Activated CD4-positive, alpha-beta T cell treated with anti-CD3 and anti-CD28 coated beads for 36 hours (primary cell): ENCODE measurements at regions not wholly inside any gene's neighbourhood (a gene's known extent, or its start where the extent isn't known, plus 50 kb on each side); places are given as distances from the start of the nearest gene placed in this dataset.

Experiments used
- ATAC-seq: fragments of 200-7000 bp; cut with Tn5 transposase; one replicate; pipeline ENCODE4 v1.10.0; 2021; ENCODE audit warnings: mild to moderate bottlenecking, moderate library complexity
- CTCF ChIA-PET: fragments of 350-600 bp; sonication (Branson Sonifier 250); formaldehyde crosslinking; loops from one replicate; lab custom pipeline; 2021; ENCODE audit warnings: antibody characterized with exemption; lab: Charles Lee
- POLR2A ChIA-PET: fragments of 350-600 bp; sonication (Branson Sonifier 250); formaldehyde crosslinking; loops from one replicate; lab custom pipeline; 2021; ENCODE audit warnings: antibody characterized with exemption, inconsistent platforms; lab: Charles Lee
- DNase-seq: peaks from one replicate; pipeline ENCODE4 v3.0.0-alpha.2; 2020
- H3K27ac Mint-ChIP-seq: one replicate; pipeline ENCODE4 v1.8.0; 2021; ENCODE audit warnings: mixed read lengths
- H3K27me3 Mint-ChIP-seq: one replicate; pipeline ENCODE4 v1.8.0; 2021; ENCODE audit warnings: mixed read lengths
- H3K36me3 Mint-ChIP-seq: one replicate; pipeline ENCODE4 v1.8.0; 2021; ENCODE audit warnings: low read depth, mixed read lengths
- H3K4me1 Mint-ChIP-seq: one replicate; pipeline ENCODE4 v1.8.0; 2021; ENCODE audit warnings: mixed read lengths
- H3K4me3 Mint-ChIP-seq: one replicate; pipeline ENCODE4 v1.8.0; 2021; ENCODE audit warnings: mild to moderate bottlenecking, moderate library complexity, mixed read lengths
- H3K9me3 Mint-ChIP-seq: one replicate; pipeline ENCODE4 v1.8.0; 2021; ENCODE audit warnings: low read depth, mixed read lengths
- intact Hi-C, 2 experiments: fragments of 100-400 bp; cut with DNase I in 1 of 2; cut with micrococcal nuclease in 1 of 2; formaldehyde crosslinking; loops; one replicate each; pipeline versions ENCODE4 v1.14.2 to v1.15.1; 2022 to 2024; cut with DNase I, micrococcal nuclease

- no peaks in the 10 kb centered on the region for H3K9me3 Mint-ChIP-seq
- H3K27ac Mint-ChIP-seq = no peak overlapping the region
- H3K4me3 Mint-ChIP-seq = no peak overlapping the region
- POLR2A ChIA-PET = no interaction called here
- CTCF ChIA-PET = no interaction called here
- no peaks in the 10 kb centered on the region for H3K4me1 Mint-ChIP-seq
- H3K36me3 Mint-ChIP-seq = no peaks in the 10 kb centered on the region
- DNase-seq (no peak), ATAC-seq (no peak)
- intact Hi-C loops = no loop called here
- H3K27me3 Mint-ChIP-seq = no peaks in the 10 kb centered on the region
Observed at GRCh38 chr10:65301181-65301580, 1624.7 kb upstream of the LRRTM3 start.

DNA sequence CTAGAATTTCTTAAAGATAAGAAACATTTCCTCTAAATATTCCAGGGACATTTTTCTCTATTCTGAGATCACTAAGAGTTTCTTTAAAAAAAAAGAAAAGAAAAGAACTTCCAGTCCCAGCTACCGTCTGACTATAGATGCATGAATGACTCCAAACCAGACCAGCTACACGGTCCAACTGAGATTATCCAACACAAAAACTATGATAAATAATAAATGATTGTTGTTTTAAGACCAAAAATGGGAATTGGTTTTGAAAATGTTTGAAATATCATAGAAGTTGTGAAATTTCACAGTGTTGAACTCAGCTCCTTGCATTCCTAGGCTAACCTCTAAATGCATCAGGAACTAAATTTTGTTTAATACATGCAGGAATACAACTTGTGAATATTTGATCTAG lies 1619.6 kb upstream of the LRRTM3 start:
- ChIA-PET CTCF (interaction anchor here (0.6 kb wide), 1 partner anchor 170 kb away, joined by 3 read pairs; no protein-coding TSS in a partner anchor), POLR2A (no interaction called here)
- no peak overlapping the region for H3K4me3 Mint-ChIP-seq
- no peaks in the 10 kb centered on the region for H3K36me3 Mint-ChIP-seq
- intact Hi-C loops = no loop called here
- no peaks in the 10 kb centered on the region for H3K4me1 Mint-ChIP-seq
- H3K9me3 Mint-ChIP-seq = no peaks in the 10 kb centered on the region
- DNase-seq (no peak), ATAC-seq (no peak)
- no peak overlapping the region for H3K27ac Mint-ChIP-seq
- no peaks in the 10 kb centered on the region for H3K27me3 Mint-ChIP-seq

DNA sequence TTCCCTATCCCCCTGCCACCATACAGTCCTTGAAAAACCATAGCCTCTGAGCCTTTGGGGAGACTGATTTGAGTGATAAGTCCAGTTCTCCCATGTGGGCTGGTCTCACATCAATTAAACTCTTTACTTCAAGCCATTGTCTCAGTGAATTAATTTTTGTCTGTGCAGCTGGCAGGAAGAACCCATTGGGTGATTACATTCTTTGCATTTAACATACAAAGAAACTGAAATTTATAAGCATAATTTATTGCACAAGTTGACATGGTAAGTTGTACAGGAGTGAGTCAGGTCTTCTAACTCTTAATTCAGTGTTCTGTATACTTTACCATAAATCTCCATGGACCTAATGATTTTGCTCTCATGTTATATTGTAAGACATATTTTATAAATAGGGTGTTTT lies 1613.0 kb upstream of the LRRTM3 start:
- no peaks in the 10 kb centered on the region for H3K27me3 Mint-ChIP-seq
- DNase-seq (no peak), ATAC-seq (no peak)
- H3K36me3 Mint-ChIP-seq = no peaks in the 10 kb centered on the region
- intact Hi-C loops = no loop called here
- H3K4me1 Mint-ChIP-seq = no peaks in the 10 kb centered on the region
- ChIA-PET POLR2A (no interaction called here), CTCF (no interaction called here)
- H3K27ac Mint-ChIP-seq = no peak overlapping the region
- no peaks in the 10 kb centered on the region for H3K9me3 Mint-ChIP-seq
- H3K4me3 Mint-ChIP-seq = no peak overlapping the region

GRCh38 chr10:65313406-65313805 lies 1612.4 kb upstream of the LRRTM3 start:
- Mint-ChIP-seq H3K9me3 (no peaks in the 10 kb centered on the region), H3K36me3 (no peaks in the 10 kb centered on the region), H3K27ac (no peak overlapping the region), H3K4me3 (no peak overlapping the region), H3K4me1 (no peaks in the 10 kb centered on the region), H3K27me3 (no peaks in the 10 kb centered on the region)
- intact Hi-C loops = no loop called here
- ATAC-seq = no peak
- ChIA-PET POLR2A (no interaction called here), CTCF (interaction anchor here (0.6 kb wide), 1 partner anchor 11 kb away, joined by 3 read pairs; no protein-coding TSS in a partner anchor)
- no peak for DNase-seq

DNA sequence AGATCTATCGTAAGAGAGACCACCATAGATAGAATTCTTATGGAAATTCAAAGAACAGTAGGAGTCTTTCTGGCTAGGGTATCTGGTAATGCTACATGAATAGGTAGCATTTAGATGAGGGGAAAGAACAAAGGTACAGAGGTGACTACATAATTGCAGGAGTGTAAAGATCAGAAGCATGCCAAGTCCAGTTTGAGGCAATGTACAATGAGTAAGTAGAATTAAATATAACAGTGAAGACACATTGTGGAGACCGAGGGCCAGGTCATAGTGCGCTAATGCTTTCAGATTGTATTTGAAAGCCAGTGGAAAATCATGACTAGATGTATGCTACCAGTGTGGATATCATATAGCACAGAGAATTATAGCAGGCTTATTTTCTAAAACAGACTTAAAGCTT lies 1611.6 kb upstream of the LRRTM3 start:
- DNase-seq (no peak), ATAC-seq (no peak)
- Mint-ChIP-seq H3K36me3 (no peaks in the 10 kb centered on the region), H3K27ac (no peak overlapping the region), H3K9me3 (no peaks in the 10 kb centered on the region), H3K4me1 (no peaks in the 10 kb centered on the region), H3K4me3 (no peak overlapping the region), H3K27me3 (no peaks in the 10 kb centered on the region)
- ChIA-PET CTCF (no interaction called here), POLR2A (no interaction called here)
- intact Hi-C loops = no loop called here

GRCh38 chr10:65319493-65319892 lies 1606.3 kb upstream of the LRRTM3 start:
- Mint-ChIP-seq H3K27ac (no peak overlapping the region), H3K9me3 (peaks cover 5% of the 10 kb centered on the region), H3K27me3 (no peaks in the 10 kb centered on the region), H3K4me1 (no peaks in the 10 kb centered on the region), H3K4me3 (no peak overlapping the region), H3K36me3 (no peaks in the 10 kb centered on the region)
- no peak for ATAC-seq
- intact Hi-C loops = no loop called here
- ChIA-PET POLR2A (no interaction called here), CTCF (no interaction called here)
- no peak for DNase-seq

- ATAC-seq (no peak), DNase-seq (no peak)
- Mint-ChIP-seq H3K4me1 (no peaks in the 10 kb centered on the region), H3K4me3 (no peak overlapping the region), H3K36me3 (no peaks in the 10 kb centered on the region), H3K27me3 (no peaks in the 10 kb centered on the region), H3K9me3 (peaks cover 5% of the 10 kb centered on the region), H3K27ac (no peak overlapping the region)
- intact Hi-C loops = no loop called here
- ChIA-PET CTCF (no interaction called here), POLR2A (no interaction called here)
Observed at GRCh38 chr10:65320236-65321026, 1605.4 kb upstream of the LRRTM3 start.

DNA sequence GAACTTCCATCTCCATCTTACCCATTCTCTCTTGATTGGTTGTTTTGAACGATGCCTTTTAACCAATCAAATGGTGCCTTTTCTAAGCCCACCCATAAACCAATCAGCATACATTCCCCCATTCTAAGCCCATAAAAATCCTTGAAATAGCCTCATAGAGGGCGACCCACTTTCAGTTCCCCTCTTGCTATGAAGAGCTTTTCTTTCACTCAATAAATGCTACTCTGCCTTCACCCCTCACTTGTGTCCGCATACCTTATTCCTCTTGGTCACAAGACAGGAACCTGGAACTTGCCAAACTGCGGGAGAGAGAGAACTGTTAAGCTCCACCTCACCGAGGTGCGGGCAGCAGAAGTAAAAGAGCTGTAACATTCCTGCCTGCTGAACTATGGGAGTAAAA lies 1602.0 kb upstream of the LRRTM3 start:
- H3K4me1 Mint-ChIP-seq = no peaks in the 10 kb centered on the region
- ChIA-PET CTCF (no interaction called here), POLR2A (no interaction called here)
- intact Hi-C loops = no loop called here
- H3K27me3 Mint-ChIP-seq = no peaks in the 10 kb centered on the region
- DNase-seq (no peak), ATAC-seq (no peak)
- H3K4me3 Mint-ChIP-seq = no peak overlapping the region
- no peaks in the 10 kb centered on the region for H3K36me3 Mint-ChIP-seq
- peaks cover 6% of the 10 kb centered on the region for H3K9me3 Mint-ChIP-seq
- H3K27ac Mint-ChIP-seq = no peak overlapping the region

- no peaks in the 10 kb centered on the region for H3K36me3 Mint-ChIP-seq
- POLR2A ChIA-PET = no interaction called here
- no peak for DNase-seq
- intact Hi-C loops = no loop called here
- CTCF ChIA-PET = no interaction called here
- no peak for ATAC-seq
- H3K27ac Mint-ChIP-seq = no peak overlapping the region
- H3K4me3 Mint-ChIP-seq = no peak overlapping the region
- no peaks in the 10 kb centered on the region for H3K4me1 Mint-ChIP-seq
- no peaks in the 10 kb centered on the region for H3K27me3 Mint-ChIP-seq
- H3K9me3 Mint-ChIP-seq = peaks cover 5% of the 10 kb centered on the region
Observed at GRCh38 chr10:65325913-65326312, 1599.9 kb upstream of the LRRTM3 start.

DNA sequence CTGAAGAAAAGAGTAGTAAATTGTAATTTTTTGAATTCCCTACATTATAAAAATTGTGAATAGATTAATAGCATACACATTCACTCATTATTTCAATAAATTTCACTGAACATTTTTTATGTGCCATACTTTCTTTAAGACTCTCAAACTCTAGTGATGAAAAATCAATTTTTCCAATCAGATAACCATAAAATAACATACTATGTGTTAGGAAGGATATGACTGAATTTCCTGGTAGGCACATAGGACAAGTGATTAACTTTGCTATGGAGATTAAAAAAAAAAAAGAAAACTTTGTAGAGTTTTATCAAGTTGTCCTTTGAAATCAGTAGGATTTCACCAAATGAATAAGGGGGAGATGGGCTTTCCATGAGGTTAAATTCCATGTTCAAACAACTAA lies 1597.3 kb upstream of the LRRTM3 start:
- CTCF ChIA-PET = no interaction called here
- H3K4me3 Mint-ChIP-seq = no peak overlapping the region
- intact Hi-C loops = no loop called here
- no peaks in the 10 kb centered on the region for H3K36me3 Mint-ChIP-seq
- no peaks in the 10 kb centered on the region for H3K4me1 Mint-ChIP-seq
- no peaks in the 10 kb centered on the region for H3K27me3 Mint-ChIP-seq
- peaks cover 3% of the 10 kb centered on the region for H3K9me3 Mint-ChIP-seq
- DNase-seq (no peak), ATAC-seq (no peak)
- H3K27ac Mint-ChIP-seq = no peak overlapping the region
- POLR2A ChIA-PET = no interaction called here

DNA sequence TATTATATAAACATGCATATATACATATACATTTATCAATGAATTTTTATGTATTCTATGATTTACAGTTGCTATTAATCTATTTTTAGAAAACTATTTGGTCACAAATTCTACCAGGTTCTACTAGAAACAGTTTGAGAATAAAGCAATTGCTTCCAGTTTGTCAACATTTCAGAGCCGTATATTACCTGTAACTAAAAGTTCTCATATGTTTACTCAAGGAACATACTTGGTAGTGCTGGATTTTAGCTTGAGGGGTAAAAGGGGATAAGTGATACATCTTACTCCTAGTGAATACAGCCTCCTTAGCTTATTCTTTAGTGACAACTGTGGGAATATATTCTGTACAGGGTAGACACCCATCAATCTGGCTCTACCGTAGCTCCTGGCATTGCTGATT lies 1590.5 kb upstream of the LRRTM3 start:
- H3K27me3 Mint-ChIP-seq = no peaks in the 10 kb centered on the region
- no peaks in the 10 kb centered on the region for H3K4me1 Mint-ChIP-seq
- POLR2A ChIA-PET = no interaction called here
- intact Hi-C loops = no loop called here
- no peak overlapping the region for H3K4me3 Mint-ChIP-seq
- no peak for ATAC-seq
- DNase-seq = no peak
- peaks cover 1% of the 10 kb centered on the region for H3K9me3 Mint-ChIP-seq
- CTCF ChIA-PET = interaction anchor here (0.6 to 0.7 kb wide), 2 partner anchors 88 to 683 kb away, joined by 3 to 4 read pairs; no protein-coding TSS in a partner anchor
- H3K36me3 Mint-ChIP-seq = no peaks in the 10 kb centered on the region
- H3K27ac Mint-ChIP-seq = no peak overlapping the region

DNA sequence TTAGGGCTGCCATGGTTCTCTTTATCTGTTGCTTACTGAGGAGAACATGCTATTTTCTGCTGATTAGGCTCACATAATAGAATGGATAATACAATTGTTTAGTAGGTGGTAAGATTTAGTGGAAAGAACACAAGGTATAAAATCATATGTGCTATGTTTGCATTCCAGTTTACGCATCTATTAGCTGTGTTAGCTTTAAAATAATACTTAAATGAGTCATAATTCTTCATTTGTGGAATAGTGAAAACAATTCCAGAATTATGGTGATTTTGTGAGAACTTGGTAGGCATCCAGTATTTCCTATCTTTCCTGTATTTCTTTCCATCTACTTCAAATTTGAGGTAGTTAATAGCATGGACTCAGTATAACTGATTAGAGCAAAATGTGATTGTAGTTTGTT lies 1585.5 kb upstream of the LRRTM3 start:
- H3K27me3 Mint-ChIP-seq = no peaks in the 10 kb centered on the region
- H3K4me1 Mint-ChIP-seq = no peaks in the 10 kb centered on the region
- H3K27ac Mint-ChIP-seq = no peak overlapping the region
- no peak overlapping the region for H3K4me3 Mint-ChIP-seq
- intact Hi-C loops = no loop called here
- ChIA-PET CTCF (no interaction called here), POLR2A (no interaction called here)
- DNase-seq (no peak), ATAC-seq (no peak)
- H3K9me3 Mint-ChIP-seq = peaks cover 1% of the 10 kb centered on the region
- H3K36me3 Mint-ChIP-seq = no peaks in the 10 kb centered on the region
